Esophagus muscularis mucosa (tissue), 3 donors: ENCODE measurements at regions not wholly inside any gene's neighbourhood (a gene's known extent, or its start where the extent isn't known, plus 50 kb on each side); places are given as distances from the start of the nearest gene placed in this dataset.

Experiments
- CTCF ChIP-seq, 3 experiments: fragments of 200-600 bp in 2 of 3; fragments of 450-650 bp in 1 of 3; sonication (generic) in 2 of 3; IDR thresholded peaks; one replicate each; pipeline ENCODE4 v1.5.1; 2017 to 2019; ENCODE audit warnings: antibody characterized with exemption in 3 of 3, mild to moderate bottlenecking in 2 of 3, moderate library complexity in 1 of 3
- POLR2A ChIP-seq: fragments of 450-650 bp; IDR thresholded peaks from one replicate; pipeline ENCODE4 v1.6.1; 2017; ENCODE audit warnings: antibody characterized with exemption, moderate library complexity, mild to moderate bottlenecking, low read depth

GRCh38 chr11:92873551-92873950 is 95.9 kb upstream of the MTNR1B start:
- TF ChIP-seq CTCF (IDR thresholded peaks at IDR 0.05) (no peak), POLR2A (no peak)
